Suppressor macrophage treated with lipopolysaccharide for 1 hour (primary cell): ENCODE measurements at regions not wholly inside any gene's neighbourhood (a gene's known extent, or its start where the extent isn't known, plus 50 kb on each side); places are given as distances from the start of the nearest gene placed in this dataset.
"Not testable (repeated sequence)": the region's sequence is repeated elsewhere in the genome, so short reads cannot be mapped to it uniquely, and the experiment has no call there.

Experiments used
- DNase-seq, 3 donors: peaks; one replicate each; pipeline ENCODE4 v3.0.0-alpha.2; 2020 to 2022

GRCh38 chrX:1102786-1103185 lies 109.7 kb downstream of the CRLF2 start:
- DNase-seq, result no peak

GRCh38 chrX:1102221-1102620 lies 110.2 kb downstream of the CRLF2 start:
- DNase-seq, result not testable (repeated sequence)

- no peak for DNase-seq
These were observed 113.2 kb downstream of the CRLF2 start for GRCh38 chrX:1099146-1099770.

- no peak for DNase-seq
These were observed 115.1 kb downstream of the CRLF2 start for GRCh38 chrX:1097328-1097727.

GRCh38 chrX:1094566-1095333 lies 117.7 kb downstream of the CRLF2 start:
- no peak for DNase-seq

GRCh38 chrX:1093586-1094421 lies 118.6 kb downstream of the CRLF2 start:
- no peak for DNase-seq

GRCh38 chrX:1093121-1093520 lies 119.3 kb downstream of the CRLF2 start:
- peak in 1 of 3 donors; percentile 5 for DNase-seq

GRCh38 chrX:1086444-1087409 lies 125.7 kb downstream of the CRLF2 start:
- peak; percentile 47 to 63 (median 50) for DNase-seq

GRCh38 chrX:1085871-1086270 lies 126.6 kb downstream of the CRLF2 start:
- peak in 2 of 3 donors; percentile 7 to 14 for DNase-seq

GRCh38 chrX:1084689-1085088 lies 127.8 kb downstream of the CRLF2 start:
- no peak for DNase-seq

GRCh38 chrX:1076871-1077651 lies 135.4 kb downstream of the CRLF2 start:
- peak; percentile 53 to 72 (median 59) for DNase-seq

- no peak for DNase-seq
These were observed 136.7 kb downstream of the CRLF2 start for GRCh38 chrX:1075741-1076140.

- no peak for DNase-seq
These were observed 137.3 kb downstream of the CRLF2 start for GRCh38 chrX:1075156-1075555.

- DNase-seq, result no peak
These were observed 137.7 kb downstream of the CRLF2 start for GRCh38 chrX:1074755-1075154.

- DNase-seq, result no peak
These were observed 138.3 kb downstream of the CRLF2 start for GRCh38 chrX:1074172-1074571.

GRCh38 chrX:1072637-1073377 lies 139.6 kb downstream of the CRLF2 start:
- DNase-seq, result no peak

- no peak for DNase-seq
These were observed 141.1 kb downstream of the CRLF2 start for GRCh38 chrX:1071351-1071750.

GRCh38 chrX:1062351-1062750 lies 150.1 kb downstream of the CRLF2 start:
- no peak for DNase-seq

GRCh38 chrX:1060562-1060960 lies 151.9 kb downstream of the CRLF2 start:
- DNase-seq, result no peak
